COLO668 (cell line): ENCODE measurements at regions not wholly inside any gene's neighbourhood (a gene's known extent, or its start where the extent isn't known, plus 50 kb on each side); places are given as distances from the start of the nearest gene placed in this dataset.
A peak's percentile ranks its signal among the peaks of the same experiment; 100 is the strongest.

Experiments
- DNase-seq: peaks from one replicate; lab custom pipeline; 2025; ENCODE audit not compliant: unreplicated experiment; lab: John Stamatoyannopoulos, UW

DNA sequence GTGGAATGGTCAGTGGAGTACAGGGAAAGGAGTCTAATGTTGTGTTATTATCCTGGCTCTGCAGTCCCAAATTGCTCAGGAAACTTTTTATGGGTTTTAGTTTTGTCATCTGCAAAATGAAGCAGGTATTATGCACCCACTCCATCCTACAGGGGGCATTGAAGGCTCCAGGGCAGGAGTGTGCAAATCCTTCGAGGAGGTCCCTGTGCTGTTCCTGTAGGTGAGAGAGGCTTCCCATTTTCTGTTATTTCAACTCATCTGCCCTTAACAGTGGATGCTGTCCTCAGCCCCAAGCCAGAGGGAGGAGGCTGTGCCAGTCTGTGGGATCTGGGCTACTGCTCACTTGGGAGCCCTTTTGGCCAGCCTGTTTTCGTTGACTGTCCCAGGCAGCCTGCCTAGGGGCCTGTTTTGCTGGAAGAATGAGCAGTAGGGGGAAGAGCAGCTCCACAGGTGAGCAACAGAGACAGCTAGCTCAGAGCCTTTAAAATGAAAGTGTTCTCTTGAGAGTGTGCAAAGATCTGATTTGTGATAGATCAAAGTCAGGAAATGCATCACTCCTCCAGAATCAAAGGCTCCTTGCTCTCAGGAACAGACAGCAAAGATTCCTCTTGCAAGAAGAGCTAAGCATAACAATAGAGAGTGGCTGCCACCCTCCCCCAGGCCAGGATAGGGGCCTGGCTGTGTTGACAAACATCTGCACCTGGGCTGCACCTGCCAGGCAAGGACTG, 317.6 kb upstream of the PROX1 start:
- peak; percentile 98 for DNase-seq

DNA sequence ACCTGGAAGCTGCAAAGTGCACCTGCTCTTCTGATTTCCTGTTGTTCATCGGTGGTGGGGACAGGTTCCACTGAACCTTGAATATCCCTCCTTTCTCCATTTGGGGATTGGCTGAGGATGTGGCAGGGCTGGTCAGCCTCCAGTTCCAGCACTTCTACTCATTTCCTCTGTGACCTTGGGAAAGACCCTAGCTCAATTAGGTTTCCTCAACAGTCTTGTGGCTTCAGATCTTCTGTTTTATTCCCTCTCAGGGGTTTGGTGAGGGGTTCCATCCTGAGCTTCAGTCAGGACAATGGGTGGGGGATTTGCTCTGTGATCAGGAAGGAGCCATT, 317.1 kb upstream of the PROX1 start:
- DNase-seq, result no peak

GRCh38 chr1:213675043-213675442, 312.7 kb upstream of the PROX1 start:
- no peak for DNase-seq

DNA sequence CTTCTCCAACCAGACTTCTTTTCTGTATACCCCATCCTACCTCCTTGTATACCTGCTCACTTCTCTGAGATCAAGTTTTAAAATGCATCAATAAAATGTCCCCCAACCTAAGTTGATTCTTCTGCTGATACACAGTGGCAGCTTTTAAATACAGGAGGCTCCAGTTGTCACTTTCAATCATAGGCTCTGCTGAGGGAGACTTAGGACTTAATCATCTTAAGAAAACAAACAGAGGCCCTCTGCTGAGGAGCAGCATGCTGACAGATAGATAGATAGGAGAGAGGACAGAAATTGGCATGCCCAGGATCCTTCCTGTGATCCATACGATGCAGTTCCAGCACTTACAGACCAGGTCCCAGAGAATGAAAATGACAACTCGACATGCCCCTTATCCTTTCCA, 311.0 kb upstream of the PROX1 start:
- DNase-seq, result no peak

- no peak for DNase-seq
These were observed 309.4 kb upstream of the PROX1 start for GRCh38 chr1:213678348-213678747.

- no peak for DNase-seq
These were observed 309.0 kb upstream of the PROX1 start for GRCh38 chr1:213678753-213679152.

GRCh38 chr1:213679153-213679552, 308.6 kb upstream of the PROX1 start:
- DNase-seq, result no peak

GRCh38 chr1:213680677-213681325, 307.0 kb upstream of the PROX1 start:
- no peak for DNase-seq

- DNase-seq, result no peak
These were observed 305.9 kb upstream of the PROX1 start for GRCh38 chr1:213681788-213682340.

DNA sequence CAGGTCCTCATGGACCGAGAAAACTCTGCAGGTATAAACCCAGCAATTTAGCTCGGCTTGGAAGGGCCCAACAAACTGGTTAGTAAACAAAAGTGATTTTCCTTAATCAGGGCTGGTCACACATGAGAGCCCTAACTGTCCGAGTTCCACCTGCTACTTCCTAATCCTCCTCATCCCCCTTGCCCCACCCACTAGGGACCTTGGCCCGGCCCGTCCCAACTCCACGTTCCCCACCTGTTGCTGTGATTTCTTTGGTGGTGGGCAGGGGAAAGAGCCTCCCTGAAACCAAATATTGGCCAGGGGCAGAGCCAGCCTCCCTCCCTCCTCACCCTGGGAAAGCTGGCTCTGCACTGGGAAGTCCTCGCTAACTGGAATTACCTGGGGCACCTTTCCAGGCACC, 304.2 kb upstream of the PROX1 start:
- DNase-seq, result no peak

- no peak for DNase-seq
These were observed 303.3 kb upstream of the PROX1 start for GRCh38 chr1:213684454-213684853.

- DNase-seq, result no peak
These were observed 301.7 kb upstream of the PROX1 start for GRCh38 chr1:213685992-213686582.

GRCh38 chr1:213686983-213687382, 300.8 kb upstream of the PROX1 start:
- DNase-seq, result no peak

DNA sequence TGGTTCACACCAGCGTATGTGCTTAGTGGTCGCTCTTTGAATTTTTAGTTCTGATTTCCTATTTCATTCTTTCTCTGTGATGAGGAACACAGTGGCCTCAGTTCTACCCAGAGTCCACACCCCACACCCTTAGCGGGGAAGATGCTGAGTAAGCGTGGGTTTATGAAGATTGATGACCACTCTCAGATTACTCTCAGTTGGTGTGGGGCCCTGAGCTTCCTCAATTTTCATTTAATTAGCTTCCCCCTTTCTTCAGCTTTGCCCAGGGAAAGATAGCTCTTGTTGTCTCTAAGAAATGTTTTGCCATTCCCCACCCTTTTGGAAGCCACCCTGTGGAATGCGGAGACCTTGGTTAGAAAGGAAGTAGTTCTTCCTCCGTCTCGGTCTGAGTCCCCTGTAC, 299.9 kb upstream of the PROX1 start:
- DNase-seq, result no peak

DNA sequence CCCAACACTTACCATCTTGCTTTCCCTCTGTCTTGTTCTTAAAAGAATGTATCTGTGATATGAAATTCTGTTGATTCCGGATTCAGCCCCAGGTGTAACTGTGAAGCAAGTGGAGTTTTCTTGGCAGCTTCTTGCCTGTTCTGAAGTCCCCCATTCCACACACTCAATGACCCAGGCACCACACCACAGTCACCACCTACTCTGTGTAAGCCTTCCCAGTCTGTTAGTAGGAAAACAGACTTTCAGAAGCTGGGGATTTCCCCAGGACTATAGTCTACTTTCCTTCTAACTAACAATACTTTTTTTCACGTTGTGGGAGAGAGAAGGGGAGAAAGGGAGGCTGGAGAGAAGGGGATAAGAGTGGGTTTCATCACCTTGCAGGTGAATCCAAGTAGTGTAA, 299.1 kb upstream of the PROX1 start:
- no peak for DNase-seq

- DNase-seq, result no peak
These were observed 298.5 kb upstream of the PROX1 start for GRCh38 chr1:213689260-213689659.

DNA sequence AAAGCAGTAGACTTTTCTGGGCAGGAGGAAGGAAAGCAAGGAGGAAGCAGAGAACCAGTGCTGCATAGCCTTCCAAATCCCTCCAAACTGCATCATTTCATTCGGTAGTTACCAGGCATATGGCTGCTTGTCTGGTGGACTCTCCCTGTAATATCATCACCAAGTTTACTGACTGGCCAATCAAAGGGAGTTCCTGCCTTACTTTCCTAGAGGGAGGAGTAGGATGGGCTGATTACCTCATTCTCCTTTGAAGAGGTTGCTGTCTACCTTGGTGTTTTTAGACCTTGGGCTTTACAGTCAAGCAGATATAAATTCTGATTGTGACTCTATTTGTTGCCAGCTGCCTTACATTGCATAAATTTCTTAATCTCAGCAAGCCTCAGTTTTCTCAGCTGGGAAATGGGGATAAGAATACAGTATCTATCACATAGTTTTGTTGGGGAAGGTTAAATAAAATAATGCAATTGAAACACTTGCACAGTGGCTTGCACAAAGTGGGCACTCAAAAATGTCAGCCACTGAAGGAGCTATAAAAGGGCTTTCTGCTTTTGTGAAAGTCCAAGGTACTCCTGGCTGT, 297.3 kb upstream of the PROX1 start:
- DNase-seq, result no peak

GRCh38 chr1:213692321-213692720, 295.5 kb upstream of the PROX1 start:
- DNase-seq, result no peak

GRCh38 chr1:213693864-213694263, 293.9 kb upstream of the PROX1 start:
- no peak for DNase-seq

DNA sequence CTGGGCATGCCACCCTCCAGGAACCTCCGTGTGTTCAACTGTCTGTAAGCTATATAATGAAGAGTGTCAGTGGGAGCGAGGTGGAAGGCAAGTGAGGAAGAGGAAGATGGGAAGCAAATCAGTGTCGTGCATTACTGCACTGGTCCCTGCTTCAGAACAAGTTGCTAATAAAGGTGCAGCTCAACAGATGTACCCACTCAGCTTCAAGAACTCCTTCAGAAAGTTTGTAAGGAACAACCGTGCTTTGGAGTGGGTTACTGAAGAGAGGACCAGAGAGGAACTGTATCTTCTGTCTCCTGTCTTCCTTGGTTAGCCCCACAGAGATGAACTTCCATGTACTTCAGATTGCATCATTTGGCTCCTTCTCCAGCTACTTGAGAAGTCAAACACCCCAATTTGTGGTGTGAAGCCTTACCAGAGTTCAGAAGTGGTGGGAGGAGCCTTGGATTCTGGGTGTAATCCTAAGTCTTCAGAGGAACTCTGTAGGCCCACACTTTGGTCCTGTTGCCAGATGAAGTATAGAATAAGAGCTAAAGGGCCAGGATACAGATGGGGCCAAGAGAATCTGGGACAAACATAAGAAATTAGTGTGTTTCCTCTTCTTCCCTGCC, 290.5 kb upstream of the PROX1 start:
- no peak for DNase-seq

GRCh38 chr1:213698092-213698702, 289.6 kb upstream of the PROX1 start:
- no peak for DNase-seq
